Cardiac septum (tissue), 1 donor: ENCODE measurements at regions not wholly inside any gene's neighbourhood (a gene's known extent, or its start where the extent isn't known, plus 50 kb on each side); places are given as distances from the start of the nearest gene placed in this dataset.
"Not testable (repeated sequence)": the region's sequence is repeated elsewhere in the genome, so short reads cannot be mapped to it uniquely, and the experiment has no call there.

Source experiments
- DNase-seq: peaks from one replicate; pipeline ENCODE4 v3.0.0-alpha.2; 2020; ENCODE audit warnings: low spot score
- intact Hi-C: fragments of 100-400 bp; cut with DNase I; formaldehyde crosslinking; loops from one replicate; pipeline ENCODE4 v1.14.0; 2022
- donor health status: DM: no; HTN: no; CAD: no.

- intact Hi-C loops: no loop called here
- no peak for DNase-seq
Observed at GRCh38 chr2:77831060-77831459, 308.9 kb upstream of the LRRTM4 start.

- intact Hi-C loops: no loop called here
- DNase-seq: no peak
Observed at GRCh38 chr2:77831471-77831870, 309.3 kb upstream of the LRRTM4 start.

DNA sequence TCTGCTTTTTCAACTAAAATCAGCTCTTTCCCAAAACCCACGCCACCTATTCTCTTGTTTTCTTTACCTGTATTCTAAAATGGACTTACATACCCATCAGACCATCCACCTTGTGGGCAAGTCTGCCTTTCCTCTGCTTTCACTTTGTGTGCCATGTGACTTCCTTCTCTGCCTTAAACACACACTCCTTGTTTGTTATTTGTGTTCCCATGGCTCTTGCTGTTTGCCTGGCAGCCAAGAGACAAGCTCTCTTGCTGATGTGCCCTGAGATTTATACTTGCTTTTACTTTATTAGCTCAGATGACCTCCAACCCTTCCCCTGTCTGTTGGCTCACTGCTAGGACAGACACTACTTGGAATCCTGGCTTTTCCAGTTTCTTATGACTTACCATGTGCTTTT is 309.7 kb upstream of the LRRTM4 start:
- intact Hi-C loops: no loop called here
- no peak for DNase-seq

DNA sequence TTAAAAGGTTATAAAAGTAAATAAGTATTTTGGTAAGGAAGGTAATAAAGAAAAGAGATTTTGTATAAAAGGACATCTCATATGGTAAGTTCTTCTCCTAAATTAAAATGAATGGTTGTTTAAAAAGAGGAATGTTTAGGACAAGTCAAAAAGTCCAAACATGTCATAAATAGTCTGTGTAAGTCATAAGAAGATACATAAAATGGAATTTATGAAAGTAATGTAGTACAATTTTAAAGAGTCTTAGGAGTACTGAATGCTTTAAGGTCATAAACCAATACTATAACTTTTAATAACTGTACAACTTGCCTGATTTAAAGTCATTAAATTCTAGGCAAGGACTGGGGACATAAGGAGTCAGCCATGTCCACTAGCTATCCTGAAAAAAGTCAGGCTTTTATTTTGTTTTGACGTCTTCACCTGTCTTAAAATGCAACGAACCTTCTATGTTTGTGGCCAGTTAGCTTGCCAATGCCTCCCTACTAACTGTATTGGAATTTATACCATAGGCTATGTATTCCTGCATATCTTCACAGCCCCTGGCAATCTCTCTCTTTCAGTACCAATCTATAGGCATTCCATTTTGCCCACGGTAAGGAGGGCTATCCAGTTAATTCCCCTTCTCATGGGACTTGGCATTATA is 312.3 kb upstream of the LRRTM4 start:
- intact Hi-C loops: no loop called here
- no peak for DNase-seq

- DNase-seq: no peak
- intact Hi-C loops: no loop called here
Observed at GRCh38 chr2:77838441-77838840, 316.3 kb upstream of the LRRTM4 start.

DNA sequence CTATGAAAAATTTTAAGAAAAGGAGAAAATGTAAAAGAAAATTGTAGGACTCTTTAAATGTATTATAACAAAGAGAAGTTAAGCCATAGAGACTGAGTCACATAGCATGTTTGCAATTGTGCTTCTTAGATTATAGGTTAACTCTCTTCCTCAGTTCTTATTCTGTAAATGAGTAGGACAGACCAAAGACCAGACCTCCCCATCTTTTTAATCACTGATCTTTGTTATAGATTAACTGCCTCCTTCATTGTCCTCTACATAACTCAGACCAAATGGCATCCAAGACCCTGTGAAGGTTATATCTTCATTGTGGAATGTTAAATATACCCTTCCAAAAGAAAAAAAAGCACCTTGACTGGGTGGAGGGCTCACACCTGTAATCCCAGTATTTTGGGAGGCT is 316.9 kb upstream of the LRRTM4 start:
- intact Hi-C loops: no loop called here
- no peak for DNase-seq

- DNase-seq: no peak
- intact Hi-C loops: no loop called here
Observed at GRCh38 chr2:77862120-77862519, 339.9 kb upstream of the LRRTM4 start.

DNA sequence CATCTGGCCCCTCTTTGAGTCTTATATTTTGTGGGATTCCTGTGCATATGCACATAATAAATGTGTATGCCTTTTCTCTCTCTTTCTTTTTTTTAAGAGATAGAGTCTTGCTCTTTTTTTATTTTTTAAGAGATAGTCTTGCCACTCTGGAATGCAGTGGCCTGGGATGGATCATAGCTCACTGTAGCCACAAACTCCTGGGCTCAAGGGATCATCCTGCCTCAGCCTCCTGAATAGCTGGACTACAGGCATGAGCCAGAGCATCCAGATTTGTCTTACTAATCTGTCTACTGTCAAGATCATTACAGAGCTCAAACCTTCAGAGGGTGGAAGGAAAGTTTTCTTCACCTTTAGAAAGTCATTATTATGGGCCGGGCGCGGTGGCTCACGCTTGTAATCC is 342.2 kb upstream of the LRRTM4 start:
- DNase-seq: no peak
- intact Hi-C loops: no loop called here

DNA sequence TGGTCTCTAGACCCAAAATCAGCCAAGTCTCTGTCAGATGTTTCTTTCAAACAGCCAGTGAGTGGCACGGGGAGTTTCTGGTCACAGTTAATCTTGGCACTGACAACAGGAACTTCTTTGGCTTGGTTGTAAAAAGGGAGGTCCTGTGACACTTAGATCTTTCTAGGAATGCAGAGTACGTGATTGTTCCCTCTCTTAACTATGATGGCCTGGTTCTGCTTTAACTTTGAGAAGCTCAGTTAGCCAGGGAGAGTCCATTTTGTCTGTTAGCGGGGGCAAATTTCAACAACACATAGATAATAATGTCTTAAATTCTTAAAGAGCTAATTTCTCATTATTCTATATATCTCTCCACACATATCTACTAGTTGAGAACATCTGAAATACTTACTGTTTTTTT is 344.5 kb upstream of the LRRTM4 start:
- intact Hi-C loops: no loop called here

DNA sequence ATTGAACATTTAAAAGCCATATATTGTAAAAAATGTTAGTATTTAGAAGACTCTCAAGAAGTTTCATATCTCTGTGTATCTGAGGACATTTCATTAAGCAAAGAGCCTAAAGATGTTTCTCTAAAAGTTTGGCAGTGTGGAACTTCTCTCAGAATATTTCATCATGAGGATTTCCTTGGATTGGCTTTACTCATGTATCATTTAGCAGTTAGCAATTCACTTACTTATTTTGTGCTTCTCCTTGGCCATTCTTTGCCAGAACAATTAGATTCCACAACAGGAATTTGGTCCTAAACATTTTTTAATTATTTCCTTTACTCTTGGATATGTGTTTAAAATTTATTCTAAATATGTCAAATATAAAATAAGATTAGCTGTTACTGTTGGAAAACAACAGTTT is 345.0 kb upstream of the LRRTM4 start:
- DNase-seq: no peak
- intact Hi-C loops: no loop called here

More for the DNA sequence above, 344.5 kb upstream of the LRRTM4 start:
- no peak for DNase-seq

GRCh38 chr2:77873506-77873905 is 351.3 kb upstream of the LRRTM4 start:
- DNase-seq: no peak
- intact Hi-C loops: no loop called here

DNA sequence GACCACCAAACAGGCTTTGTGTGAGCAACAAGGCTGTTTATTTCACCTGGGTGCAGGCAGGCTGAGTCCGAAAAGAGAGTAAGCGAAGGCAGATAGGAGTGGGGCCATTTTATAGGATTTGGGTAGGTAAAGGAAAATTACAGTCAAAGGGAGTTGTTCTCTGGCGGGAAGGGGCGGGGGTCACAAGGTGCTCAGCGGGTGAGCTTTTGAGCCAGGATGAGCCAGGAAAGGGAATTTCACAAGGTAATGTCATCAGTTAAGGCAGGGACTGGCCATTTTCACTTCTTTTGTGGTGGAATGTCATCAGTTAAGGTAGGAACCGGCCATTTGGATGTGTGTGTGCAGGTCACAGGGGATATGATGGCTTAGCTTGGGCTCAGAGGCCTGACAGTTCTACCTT is 378.0 kb upstream of the LRRTM4 start:
- DNase-seq, intact Hi-C loops: not testable (repeated sequence)

DNA sequence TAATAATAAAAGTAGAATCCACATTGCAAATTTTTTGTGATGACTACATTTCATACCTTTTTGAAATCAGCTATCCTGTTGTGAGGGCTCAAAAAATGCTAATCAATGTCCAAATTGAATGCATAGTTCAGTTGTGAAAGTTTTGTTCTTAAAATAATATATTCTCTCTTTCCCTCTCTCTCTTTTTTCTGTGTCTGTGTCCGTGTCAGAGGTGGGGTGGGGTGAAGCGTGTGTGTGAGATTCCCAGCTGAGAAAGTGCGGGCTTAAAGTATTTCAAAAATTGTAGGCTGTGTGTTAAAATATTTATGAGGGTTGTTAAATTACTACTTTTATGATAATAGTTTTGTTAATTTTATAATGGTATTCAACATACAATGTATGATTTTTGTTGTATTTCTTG is 388.0 kb upstream of the LRRTM4 start:
- intact Hi-C loops: no loop called here
- DNase-seq: no peak

DNA sequence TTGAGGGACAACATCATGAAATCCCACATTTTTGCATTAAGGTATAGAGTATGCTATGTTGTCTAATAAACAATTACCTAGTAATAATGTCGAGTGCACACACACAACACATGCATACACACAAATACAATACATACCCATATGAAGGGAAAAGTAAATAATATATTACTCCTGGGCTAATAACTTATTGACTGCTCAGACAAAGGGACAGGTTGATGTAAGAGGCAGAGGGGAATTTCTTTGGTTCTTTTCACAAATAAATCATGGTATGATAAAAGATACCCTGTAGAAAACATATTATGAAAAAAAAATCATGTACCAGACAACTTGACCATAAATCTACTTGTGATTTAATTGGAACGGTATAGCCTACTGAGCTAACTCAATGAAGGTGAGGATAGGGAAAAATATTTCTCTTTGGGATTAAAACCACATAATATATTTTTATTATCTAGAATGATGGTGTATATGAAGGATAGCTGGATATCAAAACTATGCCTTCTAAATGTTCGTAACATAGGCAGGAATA is 398.7 kb upstream of the LRRTM4 start:
- no peak for DNase-seq
- intact Hi-C loops: no loop called here

GRCh38 chr2:77922567-77922966 is 400.4 kb upstream of the LRRTM4 start:
- DNase-seq: no peak
- intact Hi-C loops: no loop called here

DNA sequence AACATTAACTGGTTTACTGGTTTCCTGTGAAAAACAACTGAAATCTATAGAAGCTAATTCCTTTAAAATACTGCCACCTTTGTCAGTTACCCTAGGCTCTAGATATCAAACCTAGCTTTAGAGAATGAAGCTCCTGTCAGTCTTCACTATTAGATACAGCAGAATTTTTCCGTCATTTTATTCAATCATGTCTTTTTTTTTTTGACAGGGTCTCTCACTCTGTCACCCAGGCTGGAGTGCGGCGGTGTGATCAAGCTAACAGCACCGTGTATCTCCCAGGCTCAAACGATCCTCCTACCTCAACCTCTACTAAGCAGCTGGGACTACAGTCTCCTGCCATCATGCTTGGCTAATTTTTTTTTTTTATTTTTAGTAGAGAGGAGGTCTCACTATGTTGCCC is 415.2 kb upstream of the LRRTM4 start:
- no peak for DNase-seq
- intact Hi-C loops: no loop called here

GRCh38 chr2:77938462-77938861 is 416.3 kb upstream of the LRRTM4 start:
- no peak for DNase-seq
- intact Hi-C loops: no loop called here

- no peak for DNase-seq
- intact Hi-C loops: no loop called here
Observed at GRCh38 chr2:77939370-77939769, 417.2 kb upstream of the LRRTM4 start.

GRCh38 chr2:77939801-77940200 is 417.6 kb upstream of the LRRTM4 start:
- no peak for DNase-seq
- intact Hi-C loops: no loop called here

- intact Hi-C loops: no loop called here
- DNase-seq: no peak
Observed at GRCh38 chr2:77954931-77955330, 432.8 kb upstream of the LRRTM4 start.

DNA sequence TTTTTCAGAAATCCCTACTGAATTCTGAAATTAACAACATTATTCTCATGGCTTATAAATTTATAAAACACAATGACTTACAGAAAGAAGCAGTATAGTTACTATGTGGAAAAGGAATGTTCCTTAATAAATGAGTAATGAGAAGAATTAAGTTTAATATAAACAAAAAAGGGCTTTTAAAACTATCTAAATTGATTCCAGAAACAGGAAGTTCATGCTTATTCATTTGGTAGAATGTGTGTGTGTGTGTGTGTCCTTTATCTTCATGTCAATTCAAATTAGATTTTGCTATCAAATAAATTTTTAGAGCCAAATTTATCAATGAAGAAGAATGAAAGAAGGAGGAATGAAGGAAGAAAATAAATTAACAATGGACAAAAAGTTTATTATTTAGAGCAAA is 440.8 kb upstream of the LRRTM4 start:
- DNase-seq: no peak
- intact Hi-C loops: no loop called here

DNA sequence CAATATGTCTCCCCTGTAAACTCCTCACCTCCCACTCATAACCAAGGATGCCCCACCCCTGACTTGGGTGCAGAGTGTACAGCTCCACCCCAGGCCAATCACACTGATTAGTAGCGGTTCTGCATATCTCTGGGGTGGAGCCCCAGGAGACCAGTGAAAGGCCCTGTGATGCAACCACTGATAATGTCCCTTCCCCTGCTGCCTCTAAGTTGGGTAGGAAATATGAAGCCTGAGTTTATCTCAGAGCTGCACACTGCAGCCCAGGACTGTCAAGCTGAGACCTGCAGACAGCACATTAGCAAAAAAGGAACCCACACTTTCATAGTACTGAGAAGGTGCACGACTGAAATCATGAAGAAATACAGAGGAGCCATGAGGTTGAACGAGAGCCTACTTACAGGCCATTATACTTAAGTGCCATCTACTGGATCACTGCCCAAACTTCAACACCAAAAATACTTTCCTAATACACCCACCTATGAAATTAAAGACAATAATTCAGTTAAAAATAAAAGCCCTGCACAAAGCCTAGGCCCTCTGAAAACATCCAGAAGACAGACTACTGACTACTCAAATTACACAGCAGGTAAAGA is 455.4 kb upstream of the LRRTM4 start:
- no peak for DNase-seq
- intact Hi-C loops: no loop called here
